ENCODE measurements at regions not wholly inside any gene's neighbourhood (a gene's known extent, or its start where the extent isn't known, plus 50 kb on each side); places are given as distances from the start of the nearest gene placed in this dataset.

DNA sequence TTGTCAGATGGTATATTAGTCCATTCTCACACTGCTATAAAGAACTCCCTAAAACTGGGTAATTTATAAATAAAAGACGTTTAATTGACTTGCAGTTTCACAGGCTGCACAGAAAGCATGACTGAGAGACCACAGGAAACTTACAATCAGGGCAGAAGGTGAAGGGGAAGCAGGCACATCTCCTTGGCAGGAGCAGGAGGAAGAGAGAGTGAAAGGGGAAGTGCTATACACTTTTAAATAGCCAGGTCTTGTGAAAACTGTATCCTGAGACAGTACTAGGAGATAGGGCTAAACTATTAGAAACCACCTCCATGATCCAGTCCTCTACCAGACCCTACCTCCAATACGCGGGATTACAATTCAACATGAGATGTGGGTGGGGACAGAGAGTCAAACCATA lies 193.9 kb upstream of the KCNG1 start:
- no peak for DNase-seq

- DNase-seq = no peak
Measured at GRCh38 chr20:51212816-51213215, 189.9 kb upstream of the KCNG1 start.

DNA sequence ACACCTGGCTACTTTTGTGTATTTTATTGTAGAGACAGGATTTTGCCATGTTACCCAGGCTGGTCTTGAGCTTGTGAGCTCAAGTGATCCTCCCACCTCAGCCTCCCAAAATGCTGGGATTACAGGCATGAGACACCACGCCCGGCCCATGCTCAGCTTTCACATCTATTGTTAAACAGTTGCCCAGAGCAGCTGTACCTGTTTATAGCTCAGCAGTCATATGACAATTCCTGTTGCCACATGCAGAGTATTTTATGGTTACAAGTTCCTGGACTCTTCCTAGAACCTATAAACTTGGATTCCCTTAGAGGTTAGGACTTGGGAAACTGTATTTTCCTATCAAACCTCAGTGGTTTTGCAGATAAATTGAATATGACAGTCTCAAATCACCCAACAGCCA lies 188.3 kb upstream of the KCNG1 start:
- DNase-seq = no peak

- no peak for DNase-seq
Measured at GRCh38 chr20:51210084-51210483, 187.2 kb upstream of the KCNG1 start.

- DNase-seq = no peak
Measured at GRCh38 chr20:51208162-51208561, 185.3 kb upstream of the KCNG1 start.

- no peak for DNase-seq
Measured at GRCh38 chr20:51206032-51206662, 183.2 kb upstream of the KCNG1 start.

- DNase-seq = no peak
Measured at GRCh38 chr20:51204794-51205193, 181.9 kb upstream of the KCNG1 start.

GRCh38 chr20:51204051-51204715 lies 181.3 kb upstream of the KCNG1 start:
- DNase-seq = no peak

DNA sequence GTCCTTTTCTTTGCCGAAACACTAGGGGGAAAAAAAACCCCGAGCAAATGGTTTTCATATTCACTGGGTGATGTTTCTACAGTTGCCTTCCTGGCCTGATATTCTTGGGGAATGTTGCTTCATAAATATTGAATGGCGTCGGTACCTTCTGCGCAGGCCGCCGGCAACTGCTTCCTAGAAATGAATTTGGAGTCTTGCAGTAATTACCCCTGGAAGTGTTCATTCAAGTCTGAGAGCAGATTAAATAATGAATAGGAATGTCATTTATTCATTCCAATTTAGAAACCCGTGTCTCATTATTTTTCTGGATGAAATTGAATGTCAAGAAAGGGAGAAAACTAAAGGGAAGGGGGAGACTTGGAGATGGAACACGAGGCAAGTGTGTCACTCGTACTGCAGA lies 179.4 kb upstream of the KCNG1 start:
- DNase-seq = no peak

GRCh38 chr20:51199920-51200319 lies 177.0 kb upstream of the KCNG1 start:
- no peak for DNase-seq

- DNase-seq = no peak
Measured at GRCh38 chr20:51198876-51199523, 176.1 kb upstream of the KCNG1 start.

GRCh38 chr20:51198238-51198637 lies 175.3 kb upstream of the KCNG1 start:
- DNase-seq = no peak

GRCh38 chr20:51196991-51197651 lies 174.2 kb upstream of the KCNG1 start:
- no peak for DNase-seq

DNA sequence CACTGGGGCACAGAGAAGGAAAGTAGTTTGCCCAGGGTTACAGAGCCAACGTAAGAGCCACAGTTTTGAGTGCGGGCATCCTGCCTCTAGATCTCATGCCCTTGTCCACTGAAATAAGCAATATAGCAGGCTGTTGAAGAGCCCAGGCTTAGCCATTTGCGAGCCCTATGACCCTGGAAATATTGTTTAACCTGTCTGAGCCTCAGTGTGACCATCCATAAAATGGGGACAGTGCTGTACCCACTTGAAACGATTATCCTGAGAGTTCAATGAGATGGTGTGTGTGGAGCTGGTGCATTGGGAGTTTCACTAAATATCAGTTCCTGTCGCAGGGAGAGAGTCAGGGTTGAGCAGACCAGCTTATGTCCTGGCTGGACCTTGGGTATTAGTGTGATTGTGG lies 173.1 kb upstream of the KCNG1 start:
- no peak for DNase-seq

GRCh38 chr20:51195419-51195901 lies 172.6 kb upstream of the KCNG1 start:
- DNase-seq = no peak

DNA sequence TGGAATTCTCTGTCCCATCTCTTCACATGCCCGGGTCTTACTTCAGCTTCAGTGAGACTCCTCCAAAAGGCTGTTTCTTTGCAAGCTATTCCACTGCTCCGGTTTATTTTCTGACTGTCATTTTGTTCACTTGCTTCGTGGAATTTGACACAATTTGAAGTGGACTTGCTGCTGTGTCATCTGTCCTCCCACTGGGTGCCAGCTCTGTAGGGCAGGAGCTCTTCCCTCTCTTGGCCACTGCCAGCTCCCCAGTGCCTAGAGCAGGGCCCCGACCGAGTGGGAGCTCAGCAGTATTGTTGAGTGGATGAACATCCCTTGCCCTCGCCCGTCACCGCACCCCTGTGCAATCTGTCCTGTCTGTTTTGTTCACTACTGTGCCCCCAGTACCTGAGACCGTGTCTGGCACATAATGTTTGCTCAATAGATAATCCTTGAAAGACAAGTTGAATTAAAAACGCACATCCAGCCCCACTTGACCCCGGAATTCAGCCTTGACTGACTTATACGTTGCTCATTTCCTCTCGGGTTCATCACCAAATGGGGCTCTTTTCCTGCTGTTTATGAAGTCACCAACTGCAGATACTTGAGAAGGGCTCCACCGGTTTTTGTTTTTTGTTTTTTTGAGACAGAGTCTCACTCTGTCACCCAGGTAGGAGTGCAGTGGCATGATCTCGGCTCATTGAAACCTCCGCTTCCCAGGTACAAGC lies 170.3 kb upstream of the KCNG1 start:
- DNase-seq = no peak

- no peak for DNase-seq
Measured at GRCh38 chr20:51190783-51191180, 167.9 kb upstream of the KCNG1 start.

DNA sequence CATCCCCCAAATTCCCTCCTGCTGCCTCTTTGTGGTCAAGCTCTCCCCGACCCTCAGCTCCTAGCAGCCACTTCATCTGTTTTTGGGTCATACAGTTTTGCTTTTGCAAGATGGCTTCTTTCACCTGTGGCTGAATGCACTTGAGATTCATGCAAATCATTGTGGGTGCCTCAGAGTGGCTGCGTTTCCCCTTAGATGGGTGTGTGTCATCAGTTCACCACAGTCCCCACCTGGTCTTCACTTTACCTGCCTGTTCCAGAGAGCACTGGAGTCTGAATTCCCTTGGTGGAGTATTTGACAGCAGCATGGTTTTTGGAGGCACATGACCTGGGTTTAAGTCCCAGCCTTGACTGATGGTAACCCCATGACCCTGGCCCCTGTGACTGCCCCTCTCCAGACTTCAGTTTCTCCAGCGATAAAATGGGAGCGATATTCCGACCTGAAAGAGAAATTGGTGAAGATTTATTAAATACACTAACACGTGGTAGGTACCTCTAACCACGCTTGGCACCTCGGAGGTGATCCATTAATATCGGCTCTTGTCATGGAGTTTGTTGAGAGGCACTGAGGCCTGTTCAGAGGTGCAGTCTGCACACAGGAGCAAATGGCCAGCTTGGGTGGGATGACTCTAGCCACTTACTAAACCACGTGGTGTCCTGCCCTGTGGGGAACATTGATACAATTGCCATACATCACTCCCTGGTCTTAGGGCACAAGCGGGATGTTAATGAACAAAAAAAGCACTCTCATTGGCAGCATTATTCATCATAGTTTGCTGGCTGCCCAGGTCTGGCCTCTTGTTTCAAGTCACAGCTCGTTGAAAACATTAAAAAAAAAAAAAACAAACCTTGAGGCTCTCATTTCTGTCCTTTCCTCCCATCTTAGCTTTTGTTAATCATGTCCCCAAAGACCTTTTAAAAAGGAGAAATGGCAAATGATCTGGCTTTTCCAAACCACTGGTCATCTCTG lies 167.2 kb upstream of the KCNG1 start:
- DNase-seq = no peak

DNA sequence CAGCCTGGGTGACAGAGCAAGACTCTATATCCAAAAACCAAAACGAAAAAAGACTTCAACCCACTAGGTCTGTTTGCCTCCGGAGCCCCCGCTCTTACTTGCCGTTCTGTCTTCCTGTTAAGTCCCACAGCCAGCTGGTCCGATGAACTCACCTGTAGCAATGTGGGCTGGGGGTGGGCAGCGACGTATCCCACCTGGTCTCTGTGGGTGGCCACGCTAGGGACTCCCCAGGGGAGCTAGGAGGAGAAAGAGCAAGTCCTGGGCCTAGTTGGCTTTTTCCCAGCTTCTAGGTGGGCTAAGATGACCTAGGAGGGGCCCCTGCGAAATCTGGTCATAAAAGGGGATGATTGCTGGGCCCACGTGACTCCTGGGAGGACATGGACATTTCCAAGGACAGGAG lies 166.0 kb upstream of the KCNG1 start:
- no peak for DNase-seq

DNA sequence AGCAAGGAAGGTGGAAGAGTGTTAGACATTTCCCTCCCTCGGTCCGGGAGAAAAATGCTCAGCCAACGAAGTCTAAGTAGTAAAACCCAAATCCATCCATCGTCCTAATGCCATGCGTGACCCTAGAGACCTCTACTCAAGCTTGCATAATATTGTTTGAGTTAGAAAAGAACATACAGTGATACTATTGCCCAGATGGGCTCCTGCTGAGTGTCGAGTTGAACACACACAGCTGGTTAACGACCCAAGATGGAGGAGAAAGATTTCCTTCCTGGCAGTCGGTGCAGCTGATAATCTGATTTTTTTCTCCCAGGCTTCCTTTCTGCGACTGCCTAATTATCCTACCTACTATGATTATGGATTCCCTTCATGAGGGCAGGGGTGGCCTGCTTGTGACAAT lies 164.4 kb upstream of the KCNG1 start:
- no peak for DNase-seq

DNA sequence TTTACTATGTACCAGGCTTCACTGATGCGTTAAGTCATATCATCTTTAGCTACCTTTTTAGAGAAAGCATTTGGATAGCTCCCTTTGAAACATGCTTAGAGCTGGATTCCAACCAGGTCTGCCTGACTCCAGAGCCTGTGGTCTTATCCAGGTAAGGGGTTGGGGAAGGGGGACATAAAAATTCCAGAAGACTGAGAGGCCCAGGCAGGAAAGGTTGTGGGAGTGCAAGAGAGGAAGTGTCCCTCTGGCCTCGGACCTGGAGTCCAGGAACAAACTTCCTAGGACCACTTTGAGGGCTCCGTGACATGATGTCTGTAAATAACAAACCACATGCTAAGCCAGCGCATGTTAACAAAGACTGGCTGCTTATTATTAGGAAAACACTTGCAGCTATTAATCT lies 163.0 kb upstream of the KCNG1 start:
- DNase-seq = no peak

DNA sequence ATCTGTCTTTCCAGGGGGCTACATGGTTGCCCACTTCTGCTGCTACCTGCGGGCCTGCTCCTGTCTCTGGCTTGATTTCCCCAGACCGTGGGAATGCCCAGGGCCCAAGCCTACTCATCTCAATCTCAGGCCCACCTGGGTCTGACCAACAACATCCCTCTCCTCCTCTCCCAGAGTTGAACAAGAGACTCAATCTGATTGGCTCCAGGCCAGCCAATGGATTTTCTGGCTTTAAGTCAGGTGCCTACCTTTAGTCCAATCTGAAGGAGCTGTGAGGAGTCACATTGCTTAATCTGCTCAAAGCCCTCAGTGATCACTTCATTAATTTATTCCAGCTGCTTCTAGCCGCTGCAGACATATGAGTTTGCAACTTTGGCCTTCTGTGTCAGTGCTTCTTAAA lies 162.4 kb upstream of the KCNG1 start:
- DNase-seq = no peak
